Keratinocyte (primary cell): ENCODE measurements at regions not wholly inside any gene's neighbourhood (a gene's known extent, or its start where the extent isn't known, plus 50 kb on each side); places are given as distances from the start of the nearest gene placed in this dataset.

Experiments
- EZH2 ChIP-seq: IDR thresholded peaks from one replicate; pipeline ENCODE4 v1.6.1; 2012; ENCODE audit warnings: inconsistent platforms, mild to moderate bottlenecking, low read length, moderate library complexity
- TF ChIP-seq, protein P1 (sequence below), 3 experiments: IDR thresholded peaks in 1 of 3; conservative IDR thresholded peaks in 1 of 3; optimal IDR thresholded peaks in 1 of 3; 2 replicates in 2 of 3; 3 replicates in 1 of 3; pipeline versions ENCODE3 to v1.5.1; 2011; ENCODE audit warnings: low read length in 3 of 3, mild to moderate bottlenecking in 3 of 3, moderate library complexity in 2 of 3, control low read depth in 1 of 3, inconsistent platforms in 1 of 3; ENCODE audit not compliant: insufficient read depth in 2 of 3; ENCODE audit errors: extremely low read depth in 1 of 3

DNA sequence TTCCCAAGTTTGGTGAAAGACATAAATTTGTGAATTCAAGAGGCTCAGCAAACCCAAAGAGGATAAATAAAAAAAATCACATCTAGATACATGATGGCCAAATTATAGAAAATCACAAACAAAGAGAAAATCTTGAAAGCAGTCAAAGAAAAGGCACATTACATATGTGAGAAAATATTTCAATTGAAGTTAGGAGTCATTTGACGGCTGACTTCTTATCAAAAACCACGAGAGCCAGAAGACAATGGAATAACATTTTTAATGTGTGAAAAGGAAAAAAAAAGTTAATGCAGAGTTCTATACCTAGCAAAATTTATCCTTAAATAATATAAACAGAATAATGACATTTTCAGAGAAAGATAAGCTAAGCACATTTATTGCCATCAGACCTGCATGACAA, 307.0 kb downstream of the C12orf75 start:
- TF ChIP-seq, protein P1, sequence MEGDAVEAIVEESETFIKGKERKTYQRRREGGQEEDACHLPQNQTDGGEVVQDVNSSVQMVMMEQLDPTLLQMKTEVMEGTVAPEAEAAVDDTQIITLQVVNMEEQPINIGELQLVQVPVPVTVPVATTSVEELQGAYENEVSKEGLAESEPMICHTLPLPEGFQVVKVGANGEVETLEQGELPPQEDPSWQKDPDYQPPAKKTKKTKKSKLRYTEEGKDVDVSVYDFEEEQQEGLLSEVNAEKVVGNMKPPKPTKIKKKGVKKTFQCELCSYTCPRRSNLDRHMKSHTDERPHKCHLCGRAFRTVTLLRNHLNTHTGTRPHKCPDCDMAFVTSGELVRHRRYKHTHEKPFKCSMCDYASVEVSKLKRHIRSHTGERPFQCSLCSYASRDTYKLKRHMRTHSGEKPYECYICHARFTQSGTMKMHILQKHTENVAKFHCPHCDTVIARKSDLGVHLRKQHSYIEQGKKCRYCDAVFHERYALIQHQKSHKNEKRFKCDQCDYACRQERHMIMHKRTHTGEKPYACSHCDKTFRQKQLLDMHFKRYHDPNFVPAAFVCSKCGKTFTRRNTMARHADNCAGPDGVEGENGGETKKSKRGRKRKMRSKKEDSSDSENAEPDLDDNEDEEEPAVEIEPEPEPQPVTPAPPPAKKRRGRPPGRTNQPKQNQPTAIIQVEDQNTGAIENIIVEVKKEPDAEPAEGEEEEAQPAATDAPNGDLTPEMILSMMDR (optimal IDR thresholded peaks at IDR 0.05 in 1 of 3, IDR thresholded peaks at IDR 0.05 in 1 of 3, conservative IDR thresholded peaks at IDR 0.05 in 1 of 3; ENCODE audit: extremely low read depth in 1 of 3, insufficient read depth in 2 of 3, low read length in 3 of 3): no peak
- no peak for TF ChIP-seq EZH2
